ENCODE measurements at regions not wholly inside any gene's neighbourhood (a gene's known extent, or its start where the extent isn't known, plus 50 kb on each side); places are given as distances from the start of the nearest gene placed in this dataset.
A peak's percentile ranks its signal among the peaks of the same experiment; 100 is the strongest.
"Not testable (repeated sequence)": the region's sequence is repeated elsewhere in the genome, so short reads cannot be mapped to it uniquely, and the experiment has no call there.

DNA sequence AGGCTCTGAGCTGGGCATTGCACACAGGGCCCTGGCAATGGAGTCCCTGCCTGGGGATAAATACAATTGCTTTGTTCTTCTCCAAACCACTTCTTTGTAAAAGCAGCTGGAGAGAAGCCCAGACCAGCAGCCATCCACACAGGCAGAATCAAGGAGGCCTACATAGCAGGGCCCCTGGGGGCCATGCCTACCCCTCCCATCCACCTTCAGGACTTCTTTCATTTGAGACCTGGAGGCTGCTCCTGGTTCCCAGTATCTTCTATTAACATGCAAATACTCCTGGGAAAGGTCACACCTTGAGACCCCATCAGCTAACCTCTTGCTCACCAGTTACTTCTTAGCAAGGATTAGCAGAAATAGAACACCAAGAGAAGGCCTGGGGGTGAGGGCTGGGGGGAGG is 511.1 kb downstream of the SOX6 start:
- no peak for DNase-seq (ENCODE audit: low read depth)

DNA sequence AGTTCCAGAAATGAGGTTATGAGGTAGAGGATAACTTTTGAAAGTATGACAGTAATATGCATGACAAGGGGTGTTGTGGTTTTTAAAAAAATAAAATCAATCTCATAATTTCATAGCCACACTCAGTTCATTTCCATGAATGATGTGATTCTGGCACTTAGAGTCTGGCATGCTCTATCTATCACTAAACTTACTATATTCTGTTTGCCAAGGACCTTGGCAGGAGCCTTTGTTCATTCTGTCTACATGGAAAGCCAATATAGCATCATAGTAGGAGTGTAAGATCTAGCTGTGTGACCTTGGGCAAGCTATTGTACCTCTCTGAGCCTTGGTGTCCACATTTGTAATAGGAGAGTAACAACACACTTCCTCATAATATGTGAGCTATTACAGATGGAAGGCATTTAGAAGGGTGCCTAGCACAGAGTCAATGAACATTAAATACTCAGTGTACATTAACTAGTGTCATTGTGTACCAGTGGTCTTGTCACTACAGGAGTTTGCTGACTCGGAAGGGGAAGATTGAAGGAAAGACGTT is 507.6 kb downstream of the SOX6 start:
- DNase-seq (ENCODE audit: low read depth), result no peak

DNA sequence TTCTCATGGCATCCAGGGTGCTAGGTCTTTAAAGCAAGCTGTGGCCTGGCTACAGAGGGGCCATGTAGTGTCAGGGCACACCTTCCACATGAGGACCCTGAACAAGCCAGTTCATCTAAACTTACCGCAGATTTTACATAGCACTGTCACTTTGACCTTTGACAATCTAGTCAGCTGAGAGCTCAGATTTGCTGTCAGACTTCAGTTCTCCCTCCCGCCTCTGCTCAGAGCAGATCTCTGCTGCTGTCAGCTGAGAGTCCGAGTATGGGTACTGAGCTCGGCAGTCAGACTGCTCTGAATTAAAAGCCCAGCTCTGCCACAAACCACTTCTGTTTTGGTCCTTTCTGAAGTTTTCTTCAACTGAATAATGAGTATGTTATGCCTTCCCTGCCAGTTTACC is 507.1 kb downstream of the SOX6 start:
- DNase-seq (ENCODE audit: low read depth), result no peak

DNA sequence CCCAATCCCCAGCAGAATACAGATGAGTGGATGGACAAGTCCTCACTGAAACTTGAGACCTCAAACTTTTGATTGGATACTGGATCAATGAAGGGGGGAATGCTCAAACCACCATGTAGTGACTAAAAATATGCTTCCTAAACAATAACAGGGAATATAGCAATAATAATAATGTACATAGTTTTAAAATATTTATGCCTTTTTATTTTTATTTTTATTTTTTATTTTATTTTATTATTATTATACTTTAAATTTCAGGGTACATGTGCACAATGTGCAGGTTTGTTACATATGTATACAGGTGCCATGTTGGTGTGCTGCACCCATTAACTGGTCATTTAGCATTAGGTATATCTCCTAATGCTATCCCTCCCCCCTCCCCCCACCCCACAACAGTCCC is 506.0 kb downstream of the SOX6 start:
- not testable (repeated sequence) for DNase-seq (ENCODE audit: low read depth)

DNA sequence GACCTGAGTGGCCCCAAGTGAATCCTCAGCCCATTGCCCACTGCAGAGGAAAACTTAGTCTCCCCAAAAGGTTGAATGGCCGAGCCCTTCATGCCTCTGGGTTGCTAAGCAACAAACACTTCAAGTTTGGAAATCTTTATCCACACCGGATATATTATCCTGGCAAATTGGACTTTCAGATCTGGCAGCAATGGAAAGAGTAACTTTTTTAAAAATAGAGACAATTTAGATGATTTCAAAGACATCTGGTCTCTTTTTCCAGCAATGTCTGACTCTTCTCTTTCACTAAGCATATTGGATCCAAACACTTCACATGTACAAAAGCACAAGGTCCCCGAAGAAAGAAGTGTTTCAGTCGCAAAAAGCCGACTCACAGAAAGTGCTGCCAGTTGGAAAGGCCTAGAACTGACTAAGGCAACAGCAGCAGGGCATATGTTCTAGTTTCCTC is 505.3 kb downstream of the SOX6 start:
- DNase-seq (ENCODE audit: low read depth), result no peak

DNA sequence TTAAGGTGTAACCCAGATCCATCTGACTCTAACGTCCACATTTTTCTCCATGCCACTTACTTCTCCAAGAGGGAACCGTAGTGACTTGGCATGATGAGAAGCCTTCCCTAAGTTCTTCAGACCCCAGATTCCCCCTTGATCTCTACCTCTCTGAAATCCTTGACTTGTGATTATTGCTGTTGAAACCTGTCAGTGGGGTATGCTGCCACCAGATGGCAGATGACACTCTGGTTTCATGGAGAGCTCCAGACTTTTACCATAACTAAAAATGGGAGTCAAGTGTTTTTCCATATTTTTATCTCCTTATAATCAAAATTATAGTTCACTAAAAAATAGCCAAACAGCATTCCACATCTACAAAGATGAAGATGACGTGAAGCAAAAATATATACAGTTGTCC is 504.2 kb downstream of the SOX6 start:
- DNase-seq (ENCODE audit: low read depth), result peak; percentile 28

DNA sequence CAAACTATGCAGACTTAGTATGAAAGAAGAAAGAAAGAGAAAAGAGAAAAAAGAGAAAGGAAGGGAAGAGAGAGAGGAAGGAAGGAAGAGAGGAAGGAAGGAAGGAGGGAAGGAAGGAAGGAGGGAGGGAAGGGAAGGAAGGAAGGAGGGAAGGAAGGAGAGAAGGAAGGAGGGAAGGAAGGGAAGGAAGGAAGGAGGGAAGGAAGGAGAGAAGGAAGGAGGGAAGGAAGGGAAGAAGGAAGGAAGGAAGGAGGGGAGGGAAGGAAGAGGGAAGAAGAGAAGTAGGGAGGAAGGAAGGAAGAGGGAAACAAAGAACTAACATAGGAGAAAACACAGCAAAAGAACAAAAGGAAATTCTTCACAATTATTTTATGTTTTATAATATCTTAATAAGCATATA is 502.1 kb downstream of the SOX6 start:
- no peak for DNase-seq (ENCODE audit: low read depth)

DNA sequence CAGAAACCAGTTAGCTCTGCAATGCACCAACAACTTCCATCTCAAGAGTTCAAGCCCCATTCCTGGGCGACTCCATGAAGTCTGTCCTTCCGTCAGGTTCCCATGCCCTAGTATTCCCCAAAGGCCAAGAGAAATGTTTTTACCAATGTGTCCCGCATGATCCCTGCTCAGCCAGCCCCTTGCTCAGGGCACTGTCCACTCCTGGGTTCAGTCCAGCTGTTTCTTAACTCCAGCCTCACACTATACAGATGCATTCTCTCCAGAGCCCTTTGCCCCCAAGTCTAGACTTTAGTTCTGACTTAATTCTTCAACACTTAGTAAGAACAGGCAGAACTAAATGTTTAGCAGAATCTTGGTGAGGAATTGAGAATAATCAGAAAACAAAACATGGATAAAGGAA is 497.5 kb downstream of the SOX6 start:
- no peak for DNase-seq (ENCODE audit: low read depth)

DNA sequence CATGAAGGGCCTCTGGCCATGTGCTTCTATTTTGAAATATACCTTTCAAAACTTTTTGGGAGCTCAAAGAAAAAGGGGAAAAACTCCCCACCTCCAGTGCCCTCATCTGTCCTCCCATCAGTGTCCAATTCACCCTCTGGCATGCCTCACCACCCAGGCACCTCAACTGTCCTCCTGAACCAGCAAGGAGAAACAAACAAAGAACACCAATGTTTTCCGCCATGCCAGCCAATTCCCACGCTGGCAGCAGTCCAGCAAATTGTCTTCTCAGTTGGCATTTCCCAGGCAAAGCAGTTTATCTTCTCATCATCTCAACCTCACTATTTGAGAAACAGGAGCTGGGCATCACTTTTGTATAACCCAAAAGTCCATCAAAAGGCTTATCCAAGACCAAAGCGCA is 496.9 kb downstream of the SOX6 start:
- DNase-seq (ENCODE audit: low read depth), result no peak

DNA sequence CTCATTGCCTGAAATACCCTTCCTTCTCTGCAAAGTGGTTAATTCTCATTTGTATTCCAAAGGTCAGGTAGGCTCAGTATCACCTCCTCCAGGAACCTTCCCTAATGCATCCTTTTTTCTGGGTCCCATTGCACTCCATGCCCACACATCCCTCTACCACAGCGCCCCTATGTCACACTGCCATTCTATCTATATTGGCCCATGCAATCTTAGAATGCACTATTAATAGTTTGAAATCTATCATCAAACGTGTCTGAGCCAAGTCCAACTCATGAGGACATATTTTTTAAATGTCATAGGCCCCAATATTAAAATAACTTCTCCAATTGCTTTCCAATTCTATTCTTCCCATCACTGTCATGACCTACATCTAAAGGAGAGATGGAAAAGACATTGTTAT is 495.1 kb downstream of the SOX6 start:
- DNase-seq (ENCODE audit: low read depth), result no peak

DNA sequence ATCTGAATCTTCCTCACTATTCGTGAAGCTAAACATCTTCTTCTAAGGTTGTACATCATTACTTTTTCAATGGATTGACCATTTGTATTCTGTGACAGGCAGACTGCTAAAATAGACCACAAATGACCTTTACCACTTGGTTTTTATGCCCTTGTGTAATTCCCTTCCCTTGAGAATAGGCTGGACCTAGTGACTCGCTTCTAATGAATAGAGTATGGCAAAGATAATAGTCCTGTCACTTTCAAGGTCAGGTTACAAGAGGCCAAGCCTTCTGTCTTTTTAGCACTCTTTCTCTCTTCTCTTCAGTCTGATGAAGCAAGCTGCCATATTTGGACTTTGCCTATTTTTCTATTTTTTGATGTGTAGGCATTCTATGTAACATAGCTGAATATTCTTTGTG is 492.9 kb downstream of the SOX6 start:
- no peak for DNase-seq (ENCODE audit: low read depth)

DNA sequence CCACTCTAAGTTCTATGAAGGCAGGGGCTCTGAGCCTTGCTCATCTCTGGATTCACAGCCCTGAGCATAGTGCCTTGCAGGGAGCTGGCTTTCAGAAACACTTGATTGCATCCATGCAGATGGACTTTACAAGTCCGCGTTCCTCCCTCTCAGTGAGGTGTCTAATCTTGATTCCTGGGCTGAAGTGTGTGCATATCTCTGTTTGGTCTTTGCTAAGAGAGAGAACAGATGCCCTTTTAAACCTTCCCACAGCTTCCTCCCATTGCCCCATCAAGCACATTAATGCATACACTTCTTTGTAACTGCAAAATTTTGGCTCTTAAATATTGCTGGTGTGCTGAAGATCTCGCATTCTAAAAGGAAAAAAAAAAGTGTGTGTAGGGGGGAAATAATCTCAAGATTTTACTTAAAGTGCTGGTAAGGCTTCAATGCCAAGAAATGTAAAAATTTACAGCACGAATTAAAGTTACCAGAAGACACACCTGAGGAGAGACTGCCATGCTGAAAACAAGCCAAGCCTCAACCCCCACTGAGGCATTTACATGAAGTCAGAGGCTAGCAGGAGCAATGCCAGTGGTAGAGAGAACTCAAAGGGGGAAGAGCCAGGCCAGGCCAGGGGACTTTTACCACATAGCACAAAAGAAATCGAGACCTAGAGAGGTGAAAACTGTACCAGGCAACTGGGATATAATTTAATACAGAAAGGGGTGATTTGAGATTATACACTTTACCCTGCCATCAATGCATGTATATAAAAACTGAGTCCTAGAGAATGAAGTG is 492.1 kb downstream of the SOX6 start:
- DNase-seq (ENCODE audit: low read depth), result no peak

DNA sequence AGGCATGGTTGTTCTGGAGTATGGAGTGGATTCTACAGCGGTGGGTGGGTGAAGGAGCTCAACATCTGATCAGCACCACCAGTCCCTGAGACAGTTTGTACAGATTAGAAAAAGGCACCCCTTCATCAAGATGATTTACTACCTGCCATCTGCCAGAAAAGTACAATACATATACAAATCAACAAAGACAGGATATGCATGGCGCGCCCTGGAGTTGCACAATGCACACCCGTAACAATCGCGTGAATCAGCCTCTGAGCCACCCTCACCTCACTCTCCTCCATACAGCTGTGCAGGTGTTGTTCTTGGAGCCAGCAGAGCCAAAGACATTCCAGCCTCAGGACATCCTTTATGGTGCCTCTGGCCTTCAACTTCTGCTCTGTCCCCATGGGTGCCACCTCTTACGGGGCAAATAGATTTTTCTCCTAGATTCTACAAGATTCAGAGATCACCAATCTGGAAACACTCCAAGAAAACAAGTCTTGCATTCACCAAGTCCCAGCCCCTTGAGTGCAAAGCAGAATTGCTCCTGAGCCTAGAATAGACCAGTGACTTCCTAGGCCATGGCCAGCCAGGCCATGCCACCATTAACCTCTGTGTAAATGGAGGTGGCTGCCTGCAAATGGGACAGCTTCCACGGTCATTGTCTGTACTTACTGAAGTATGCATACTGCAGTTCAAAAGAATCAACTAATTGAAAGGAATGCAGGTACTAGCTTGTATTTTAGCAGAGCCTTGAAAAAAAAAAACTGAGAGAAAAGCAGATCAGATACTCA is 490.9 kb downstream of the SOX6 start:
- DNase-seq (ENCODE audit: low read depth), result no peak

DNA sequence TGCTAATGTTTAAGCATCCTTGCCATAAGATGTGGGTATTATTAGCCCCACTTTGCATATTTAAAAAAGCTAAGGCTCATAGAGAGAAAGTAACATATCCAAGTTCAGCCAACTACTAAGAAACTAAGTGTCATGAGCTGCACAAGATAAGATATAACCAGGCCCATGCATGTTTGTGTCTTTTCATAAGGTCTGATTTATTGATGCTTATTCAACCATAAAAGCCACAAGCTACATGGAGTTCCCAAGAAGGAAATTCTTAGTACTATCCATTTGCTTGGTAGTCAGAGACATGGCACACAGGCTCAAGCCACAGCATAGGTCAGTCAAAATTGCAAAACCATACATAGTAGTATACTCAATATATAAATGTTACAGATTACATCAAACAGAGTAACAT is 488.5 kb downstream of the SOX6 start:
- DNase-seq (ENCODE audit: low read depth), result no peak

DNA sequence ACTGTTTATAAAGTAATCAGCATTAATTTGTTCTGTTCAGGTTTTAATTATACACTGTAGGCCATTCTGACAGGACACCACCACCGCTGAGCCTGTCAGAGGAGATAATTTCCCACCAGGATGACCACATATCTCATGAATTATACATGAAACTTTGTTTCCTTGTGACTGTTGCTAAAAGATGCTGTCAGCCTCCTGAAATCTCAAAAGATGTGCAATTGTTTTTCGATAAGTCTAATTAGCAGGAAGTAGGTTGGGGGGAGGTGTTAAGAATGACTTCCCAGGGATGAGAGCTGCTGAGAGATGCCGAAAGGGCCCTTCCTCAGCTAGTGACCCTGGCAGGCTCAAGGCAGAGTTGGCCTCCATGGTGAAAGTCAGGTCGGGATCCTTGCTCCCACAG is 485.4 kb downstream of the SOX6 start:
- no peak for DNase-seq (ENCODE audit: low read depth)

DNA sequence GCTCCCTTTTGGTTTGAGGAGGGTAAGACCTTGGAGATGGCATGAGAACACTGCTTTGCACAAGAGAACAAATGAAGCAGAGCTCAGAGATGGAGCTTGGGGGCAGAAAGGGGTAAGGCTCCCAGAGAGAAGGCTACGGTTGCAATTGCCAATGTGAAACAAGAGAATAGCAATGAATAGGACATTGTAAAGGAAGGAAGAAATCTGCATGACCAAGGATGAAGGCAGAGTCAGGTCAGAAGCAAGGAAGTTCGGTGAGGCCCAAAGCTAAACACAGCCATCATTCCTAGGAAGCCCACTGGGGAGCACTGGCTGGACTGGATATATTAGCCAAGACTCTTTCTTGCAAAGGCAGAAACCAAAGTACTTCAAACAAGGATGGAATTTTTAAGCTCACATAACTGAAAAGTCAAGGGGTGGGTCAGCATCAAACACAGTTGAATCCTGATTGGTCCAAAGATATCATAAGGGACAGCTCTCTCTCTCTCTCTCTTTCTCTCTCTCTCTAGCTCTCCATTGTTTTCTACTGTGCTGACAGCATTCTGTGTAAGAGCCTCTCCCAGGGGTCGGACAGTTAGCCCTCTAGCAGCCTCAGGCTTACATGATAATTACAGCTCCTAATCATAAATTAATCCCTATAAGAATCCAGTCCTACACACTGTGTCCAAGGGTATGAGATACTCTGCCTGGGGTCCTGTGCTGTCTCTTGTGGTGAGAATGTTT is 484.3 kb downstream of the SOX6 start:
- DNase-seq (ENCODE audit: low read depth), result no peak

DNA sequence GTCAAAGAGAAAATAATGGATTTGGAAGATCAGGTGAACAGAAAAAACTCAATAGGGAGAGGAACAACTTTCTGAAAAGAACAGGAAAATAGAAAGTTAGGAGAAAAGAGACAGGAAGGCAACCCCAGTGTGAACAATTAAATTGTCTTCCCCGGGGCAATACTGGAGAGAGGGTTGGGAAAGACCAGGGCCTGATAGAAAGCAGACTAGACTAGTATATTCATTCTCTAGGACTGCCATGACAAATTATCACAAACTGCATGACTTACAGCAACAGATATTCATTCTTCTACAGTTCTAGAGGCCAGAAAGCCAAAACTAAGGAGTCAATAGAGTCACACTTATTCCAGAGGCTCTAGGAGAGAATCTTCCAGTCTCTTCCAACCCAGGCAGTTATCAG is 482.8 kb downstream of the SOX6 start:
- no peak for DNase-seq (ENCODE audit: low read depth)

DNA sequence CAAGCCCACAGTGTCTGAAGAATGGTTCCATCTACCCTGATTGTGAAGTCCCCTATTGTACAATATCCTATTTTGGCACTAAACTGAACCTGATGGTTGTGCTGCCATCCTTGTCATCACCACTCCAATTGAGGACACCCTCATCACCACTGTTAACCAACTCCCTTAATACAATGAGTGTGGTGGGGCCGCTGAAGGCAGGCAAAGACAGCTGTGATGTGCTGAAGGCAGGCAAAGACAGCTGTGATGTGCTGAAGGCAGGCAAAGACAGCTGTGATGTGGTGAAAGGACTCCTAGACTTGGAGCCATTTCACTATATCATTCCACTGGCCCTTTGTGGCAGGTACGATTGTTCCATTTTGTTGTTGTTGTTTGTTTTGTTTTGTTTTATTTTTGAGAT is 481.6 kb downstream of the SOX6 start:
- DNase-seq (ENCODE audit: low read depth), result no peak

DNA sequence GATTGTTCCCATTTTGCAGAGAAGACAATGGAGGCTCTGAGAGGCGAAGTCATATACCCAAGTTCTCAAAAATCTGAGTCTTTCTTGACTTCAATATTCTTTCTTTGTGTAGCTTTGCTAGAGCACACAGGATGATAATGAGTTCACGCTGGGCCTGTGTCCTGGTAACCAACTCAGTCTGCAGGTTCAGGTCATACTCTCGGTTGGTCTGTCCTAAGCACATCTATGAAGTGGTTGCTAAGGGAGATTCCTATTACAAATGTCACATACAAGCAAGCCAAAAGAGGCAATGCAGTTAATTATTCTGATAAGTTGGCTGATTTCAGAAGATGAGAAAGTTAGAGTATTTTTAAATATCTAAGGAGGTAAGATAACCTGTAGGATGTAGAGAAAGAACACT is 481.0 kb downstream of the SOX6 start:
- no peak for DNase-seq (ENCODE audit: low read depth)

DNA sequence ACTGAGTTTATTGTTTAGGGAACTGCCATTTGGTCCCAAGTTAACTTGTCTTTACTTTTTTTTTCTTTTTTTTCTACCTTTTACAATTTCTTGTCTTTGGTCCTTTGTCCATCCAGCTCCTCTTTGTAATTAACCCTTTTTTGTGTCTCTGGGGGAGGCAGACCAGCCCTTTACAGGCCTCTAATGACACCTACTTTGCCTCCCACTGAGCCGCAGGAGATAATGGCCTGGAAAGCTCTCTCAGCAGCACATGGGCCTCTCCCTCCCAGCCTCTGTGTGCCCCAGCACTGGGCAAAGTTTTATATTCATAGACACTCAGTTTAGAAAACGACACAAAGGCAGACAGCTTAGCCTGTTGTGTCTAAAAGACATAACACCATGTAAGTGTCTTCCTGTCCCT is 480.4 kb downstream of the SOX6 start:
- DNase-seq (ENCODE audit: low read depth), result no peak

DNA sequence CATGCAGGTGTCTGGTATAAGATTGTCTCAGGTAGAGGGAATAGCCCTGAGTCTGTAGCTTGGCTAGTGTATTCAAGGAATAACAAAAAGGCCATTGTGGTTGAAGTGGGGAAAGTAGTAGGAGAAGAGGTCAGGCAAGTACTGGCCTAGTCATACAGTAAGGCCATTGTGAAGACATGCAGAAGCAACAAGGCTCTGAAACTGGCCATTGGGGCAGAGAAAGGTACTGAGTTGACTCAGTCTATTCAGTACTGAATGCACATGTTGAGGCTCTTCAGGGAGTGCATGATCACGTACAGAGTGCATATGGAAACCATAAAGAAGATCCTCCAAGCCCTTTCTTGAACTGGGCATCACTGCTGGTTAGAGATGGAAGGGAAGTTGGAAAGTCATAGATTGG is 477.6 kb downstream of the SOX6 start:
- no peak for DNase-seq (ENCODE audit: low read depth)

DNA sequence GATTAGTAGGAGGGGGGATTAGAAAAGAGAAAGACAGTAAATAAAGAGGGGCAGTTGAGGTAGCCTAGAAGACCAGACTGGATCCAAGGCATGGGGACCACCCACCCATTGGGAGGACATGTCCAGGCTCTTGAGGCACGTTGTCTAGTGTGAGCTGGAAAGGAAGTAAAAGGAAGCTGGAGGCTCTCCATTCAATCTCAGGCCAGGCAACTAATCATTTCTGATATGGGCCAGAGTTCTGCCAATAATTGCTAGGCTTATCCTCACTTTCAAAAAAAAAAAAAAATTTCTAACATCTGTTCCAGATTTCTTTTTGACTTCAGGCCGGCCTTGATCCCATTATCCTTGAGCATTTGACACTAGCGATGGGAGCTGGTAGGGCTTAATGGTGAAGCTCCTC is 476.1 kb downstream of the SOX6 start:
- no peak for DNase-seq (ENCODE audit: low read depth)
